AG04450 (cell line): ENCODE measurements at regions not wholly inside any gene's neighbourhood (a gene's known extent, or its start where the extent isn't known, plus 50 kb on each side); places are given as distances from the start of the nearest gene placed in this dataset.

Experiments
- CTCF ChIA-PET: fragments of 300-600, 350-600 bp; formaldehyde crosslinking; extraction: SDS; loops from one replicate; lab custom pipeline; 2022; ENCODE audit warnings: antibody characterized with exemption, inconsistent platforms; lab: Charles Lee
- POLR2A ChIA-PET: fragments of 350-600 bp; formaldehyde crosslinking; extraction: SDS; loops from one replicate; lab custom pipeline; 2021; ENCODE audit warnings: antibody characterized with exemption, inconsistent platforms; lab: Yijun Ruan, JAX
- DNase-seq: peaks from one replicate; pipeline ENCODE4 v3.0.0-alpha.2; 2011; ENCODE audit warnings: low read depth, low spot score
- H3K27ac ChIP-seq: one replicate; pipeline ENCODE4 v1.5.1; 2012; ENCODE audit warnings: low read depth, low read length, control low read depth
- H3K27me3 ChIP-seq: one replicate; pipeline ENCODE4 v1.6.0; 2012; ENCODE audit warnings: low read length; ENCODE audit not compliant: control insufficient read depth, insufficient read depth
- H3K4me3 ChIP-seq: 2 replicates; pipeline ENCODE4 v1.5.1; 2011; ENCODE audit warnings: mild to moderate bottlenecking, low read depth, low read length, control low read depth
- H3K9me3 ChIP-seq: 2 replicates; pipeline ENCODE4 v1.5.1; 2012; ENCODE audit warnings: low read length; ENCODE audit not compliant: control insufficient read depth, insufficient read depth
- TF ChIP-seq, protein P1 (sequence below): IDR thresholded peaks from 2 replicates; pipeline ENCODE4 v1.5.1; 2011; ENCODE audit warnings: low read depth, low read length, control low read depth, inconsistent platforms

DNA sequence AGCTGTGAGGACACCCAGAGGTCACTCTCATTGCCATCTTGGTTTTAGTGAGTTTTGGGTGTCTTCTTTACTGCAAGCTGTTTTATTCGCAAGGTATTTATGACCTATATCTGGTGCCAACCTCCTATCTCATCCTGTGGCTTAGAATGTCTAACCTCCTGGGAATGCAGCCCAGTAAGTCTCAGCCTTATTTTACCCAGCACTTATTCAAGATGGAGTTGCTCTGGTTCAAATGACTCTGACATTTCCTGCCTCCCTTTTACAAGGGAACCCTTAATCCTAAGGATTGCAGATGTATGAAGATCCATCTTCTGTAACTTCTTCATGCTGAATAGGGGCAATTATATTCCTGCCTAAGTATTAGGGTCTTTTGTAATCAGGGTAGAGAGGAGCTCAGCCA lies 708.0 kb downstream of the TMEM182 start:
- H3K9me3 ChIP-seq, result peaks cover 8% of the 10 kb centered on the region
- no peak for DNase-seq
- ChIA-PET POLR2A (no interaction called here), CTCF (no interaction called here)
- TF ChIP-seq, protein P1, sequence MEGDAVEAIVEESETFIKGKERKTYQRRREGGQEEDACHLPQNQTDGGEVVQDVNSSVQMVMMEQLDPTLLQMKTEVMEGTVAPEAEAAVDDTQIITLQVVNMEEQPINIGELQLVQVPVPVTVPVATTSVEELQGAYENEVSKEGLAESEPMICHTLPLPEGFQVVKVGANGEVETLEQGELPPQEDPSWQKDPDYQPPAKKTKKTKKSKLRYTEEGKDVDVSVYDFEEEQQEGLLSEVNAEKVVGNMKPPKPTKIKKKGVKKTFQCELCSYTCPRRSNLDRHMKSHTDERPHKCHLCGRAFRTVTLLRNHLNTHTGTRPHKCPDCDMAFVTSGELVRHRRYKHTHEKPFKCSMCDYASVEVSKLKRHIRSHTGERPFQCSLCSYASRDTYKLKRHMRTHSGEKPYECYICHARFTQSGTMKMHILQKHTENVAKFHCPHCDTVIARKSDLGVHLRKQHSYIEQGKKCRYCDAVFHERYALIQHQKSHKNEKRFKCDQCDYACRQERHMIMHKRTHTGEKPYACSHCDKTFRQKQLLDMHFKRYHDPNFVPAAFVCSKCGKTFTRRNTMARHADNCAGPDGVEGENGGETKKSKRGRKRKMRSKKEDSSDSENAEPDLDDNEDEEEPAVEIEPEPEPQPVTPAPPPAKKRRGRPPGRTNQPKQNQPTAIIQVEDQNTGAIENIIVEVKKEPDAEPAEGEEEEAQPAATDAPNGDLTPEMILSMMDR, result no peak
- H3K4me3 ChIP-seq, result no peak overlapping the region
- no peaks in the 10 kb centered on the region for H3K27me3 ChIP-seq
- no peak overlapping the region for H3K27ac ChIP-seq

- H3K27ac ChIP-seq, result no peak overlapping the region
- POLR2A ChIA-PET, result no interaction called here
- TF ChIP-seq, protein P1, result no peak
- no peak for DNase-seq
- H3K4me3 ChIP-seq, result no peak overlapping the region
- no peaks in the 10 kb centered on the region; the same call in 1 of the 2 replicates for H3K9me3 ChIP-seq
- no peaks in the 10 kb centered on the region for H3K27me3 ChIP-seq
- CTCF ChIA-PET, result no interaction called here
Measured at GRCh38 chr2:103484906-103485305, 723.1 kb downstream of the TMEM182 start.

DNA sequence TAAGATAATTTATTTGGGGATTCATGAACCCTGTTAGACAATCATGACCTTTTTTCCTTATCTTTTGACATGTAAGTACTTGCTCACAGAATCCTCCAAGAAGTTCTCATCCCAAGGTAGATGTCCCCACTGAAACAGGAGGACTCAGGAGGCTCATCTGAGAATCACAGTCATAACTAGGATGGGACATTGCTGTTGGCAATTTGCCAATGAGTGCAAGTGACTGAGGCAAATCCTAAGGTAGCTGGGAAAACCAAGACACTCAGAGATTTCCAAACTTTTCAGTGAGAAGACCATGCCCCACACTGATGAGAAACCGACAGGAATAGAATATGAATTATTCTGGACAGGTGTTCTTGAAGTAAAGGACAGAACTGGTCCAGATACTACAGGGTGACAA lies 735.0 kb downstream of the TMEM182 start:
- CTCF ChIA-PET, result no interaction called here
- POLR2A ChIA-PET, result no interaction called here
- peaks cover 18% of the 10 kb centered on the region for H3K9me3 ChIP-seq
- no peak overlapping the region for H3K27ac ChIP-seq
- no peak for DNase-seq
- H3K27me3 ChIP-seq, result no peaks in the 10 kb centered on the region
- H3K4me3 ChIP-seq, result no peak overlapping the region
- TF ChIP-seq, protein P1, result no peak

DNA sequence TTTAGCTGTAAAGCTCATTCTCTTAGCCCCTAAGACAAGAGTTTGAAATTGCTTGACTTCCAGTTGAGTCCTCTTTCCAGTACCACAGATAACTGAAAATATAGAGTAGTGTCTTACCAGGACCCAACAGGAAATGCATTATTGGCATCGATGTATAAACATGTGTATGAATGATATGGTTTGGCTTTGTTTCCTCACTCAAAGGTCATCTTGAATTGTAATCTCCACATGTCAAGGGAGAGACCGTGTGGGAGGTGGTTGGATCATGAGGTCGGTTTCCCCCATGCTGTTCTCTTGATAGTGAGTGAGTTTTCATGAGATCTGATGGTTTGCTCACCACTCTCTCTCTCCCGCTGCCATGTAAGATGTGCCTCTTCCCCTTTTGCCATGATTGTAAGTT lies 745.0 kb downstream of the TMEM182 start:
- no peaks in the 10 kb centered on the region for H3K27me3 ChIP-seq
- ChIA-PET CTCF (no interaction called here), POLR2A (no interaction called here)
- no peak for DNase-seq
- no peak overlapping the region for H3K27ac ChIP-seq
- TF ChIP-seq, protein P1, result no peak
- H3K9me3 ChIP-seq, result no peaks in the 10 kb centered on the region
- no peak overlapping the region for H3K4me3 ChIP-seq

GRCh38 chr2:103512442-103512841 lies 750.6 kb downstream of the TMEM182 start:
- DNase-seq, result no peak
- Histone ChIP-seq H3K4me3 (no peak overlapping the region), H3K27ac (no peak overlapping the region), H3K9me3 (no peaks in the 10 kb centered on the region), H3K27me3 (no peaks in the 10 kb centered on the region)
- TF ChIP-seq, protein P1, result no peak
- ChIA-PET POLR2A (no interaction called here), CTCF (no interaction called here)
